GM12872 (cell line): ENCODE measurements at regions not wholly inside any gene's neighbourhood (a gene's known extent, or its start where the extent isn't known, plus 50 kb on each side); places are given as distances from the start of the nearest gene placed in this dataset.

ENCODE experiments used
- CTCF ChIP-seq: IDR thresholded peaks from 3 replicates; pipeline ENCODE4 v1.5.1; 2011; ENCODE audit warnings: low read depth, mild to moderate bottlenecking, low read length, moderate library complexity; ENCODE audit not compliant: insufficient read depth

GRCh38 chr11:103808252-103808651 lies 228.2 kb upstream of the DDI1 start:
- TF ChIP-seq CTCF: no peak

- no peak for TF ChIP-seq CTCF
Observed at GRCh38 chr11:103811870-103812455, 224.5 kb upstream of the DDI1 start.

GRCh38 chr11:103812680-103813079 lies 223.8 kb upstream of the DDI1 start:
- no peak for TF ChIP-seq CTCF

GRCh38 chr11:103824116-103824515 lies 212.3 kb upstream of the DDI1 start:
- TF ChIP-seq CTCF: no peak

- TF ChIP-seq CTCF: no peak
Observed at GRCh38 chr11:103825469-103825868, 211.0 kb upstream of the DDI1 start.

GRCh38 chr11:103826856-103827255 lies 209.6 kb upstream of the DDI1 start:
- no peak for TF ChIP-seq CTCF

GRCh38 chr11:103829596-103829995 lies 206.8 kb upstream of the DDI1 start:
- no peak for TF ChIP-seq CTCF
